OCI-LY1 (cell line): ENCODE measurements at regions not wholly inside any gene's neighbourhood (a gene's known extent, or its start where the extent isn't known, plus 50 kb on each side); places are given as distances from the start of the nearest gene placed in this dataset.

Source experiments
- H2AFZ ChIP-seq: fragments of 200-600 bp; sonication (generic), shearing (Covaris generic); 2 replicates; pipeline ENCODE4 v1.6.0; 2014; ENCODE audit warnings: antibody characterized with exemption, mild to moderate bottlenecking, low read length
- H3F3A ChIP-seq: fragments of 200-600 bp; sonication (generic), shearing (Covaris generic); 2 replicates; pipeline ENCODE4 v1.6.0; 2014; ENCODE audit warnings: mild to moderate bottlenecking, antibody characterized with exemption, low read length, moderate library complexity; ENCODE audit not compliant: insufficient read depth
- H3K27ac ChIP-seq: fragments of 200-600 bp; sonication (generic); 2 replicates; pipeline ENCODE4 v1.5.1; 2014; ENCODE audit warnings: low read length, mixed run types, mild to moderate bottlenecking, low read depth; ENCODE audit not compliant: poor library complexity, severe bottlenecking
- H3K27me3 ChIP-seq: fragments of 200-600 bp; sonication (generic); 2 replicates; pipeline ENCODE4 v1.6.0; 2014; ENCODE audit warnings: antibody characterized with exemption, mild to moderate bottlenecking, low read length, moderate library complexity; ENCODE audit not compliant: insufficient read depth
- H3K36me3 ChIP-seq: fragments of 200-600 bp; sonication (generic); 2 replicates; pipeline ENCODE4 v1.6.1; 2014; ENCODE audit warnings: mild to moderate bottlenecking, antibody characterized with exemption, low read length, moderate library complexity, mixed read lengths; ENCODE audit not compliant: insufficient read depth
- H3K4me1 ChIP-seq: fragments of 200-600 bp; sonication (generic); 2 replicates; pipeline ENCODE4 v1.5.1; 2014; ENCODE audit warnings: mild to moderate bottlenecking, low read length, moderate library complexity; ENCODE audit not compliant: insufficient read depth, severe bottlenecking
- H3K4me2 ChIP-seq: fragments of 200-600 bp; sonication (generic), shearing (Covaris generic); 2 replicates; pipeline ENCODE4 v1.6.1; 2014; ENCODE audit warnings: low read length
- H3K4me3 ChIP-seq: fragments of 200-600 bp; sonication (generic); 2 replicates; pipeline ENCODE4 v1.5.1; 2014; ENCODE audit warnings: low read length, low read depth, mild to moderate bottlenecking, mixed read lengths; ENCODE audit not compliant: poor library complexity, severe bottlenecking
- H3K79me2 ChIP-seq: fragments of 200-600 bp; shearing (Covaris generic); 2 replicates; pipeline ENCODE4 v1.6.1; 2016; ENCODE audit warnings: mixed run types, low read length, mixed read lengths; ENCODE audit not compliant: insufficient read depth
- H3K9ac ChIP-seq: fragments of 200-600 bp; sonication (generic), shearing (Covaris generic); 2 replicates; pipeline ENCODE4 v1.6.1; 2014; ENCODE audit warnings: mild to moderate bottlenecking, low read length, mixed read lengths
- H3K9me2 ChIP-seq: fragments of 200-600 bp; sonication (generic), shearing (Covaris generic); 2 replicates; pipeline ENCODE4 v1.6.1; 2014; ENCODE audit warnings: low read depth, mild to moderate bottlenecking, low read length, mixed read lengths
- H3K9me3 ChIP-seq: fragments of 200-600 bp; shearing (Covaris generic); 2 replicates; pipeline ENCODE4 v1.6.1; 2014; ENCODE audit warnings: low read length, mixed read lengths
- H4K20me1 ChIP-seq: fragments of 200-600 bp; sonication (generic), shearing (Covaris generic); 2 replicates; pipeline ENCODE4 v1.6.0; 2016; ENCODE audit warnings: mild to moderate bottlenecking, low read length; ENCODE audit not compliant: insufficient read depth
- CTCF ChIP-seq: fragments of 200-600 bp; sonication (generic), shearing (Covaris generic); IDR thresholded peaks from 2 replicates; pipeline ENCODE4 v1.5.1; 2017; ENCODE audit warnings: mild to moderate bottlenecking, antibody characterized with exemption, low read length, moderate library complexity, mixed read lengths
- EZH2 ChIP-seq: fragments of 200-600 bp; sonication (generic), shearing (Covaris generic); IDR thresholded peaks from 2 replicates; pipeline ENCODE4 v1.8.0; 2017; ENCODE audit warnings: borderline replicate concordance, mixed run types, mild to moderate bottlenecking, antibody characterized with exemption, low read length, moderate library complexity, mixed read lengths

- no peaks in the 10 kb centered on the region for H3K4me1 ChIP-seq
- H2AFZ ChIP-seq = no peak overlapping the region
- H3K9ac ChIP-seq = no peak overlapping the region
- H3K27me3 ChIP-seq = no peaks in the 10 kb centered on the region
- no peak overlapping the region for H3K4me3 ChIP-seq
- H3K27ac ChIP-seq = no peak overlapping the region
- no peak overlapping the region for H3K4me2 ChIP-seq
- H3K36me3 ChIP-seq = no peaks in the 10 kb centered on the region
- no peaks in the 10 kb centered on the region for H4K20me1 ChIP-seq
- no peaks in the 10 kb centered on the region for H3F3A ChIP-seq
- no peak for TF ChIP-seq EZH2
- TF ChIP-seq CTCF = no peak
- H3K9me3 ChIP-seq = no peaks in the 10 kb centered on the region
- no peaks in the 10 kb centered on the region for H3K9me2 ChIP-seq
- no peaks in the 10 kb centered on the region for H3K79me2 ChIP-seq
Observed at GRCh38 chr2:57893347-57893746, 153.3 kb upstream of the VRK2 start.

GRCh38 chr2:57893786-57894185, 152.8 kb upstream of the VRK2 start:
- Histone ChIP-seq H3K4me1 (no peaks in the 10 kb centered on the region), H2AFZ (no peak overlapping the region), H3K9me2 (no peaks in the 10 kb centered on the region), H3K9me3 (no peaks in the 10 kb centered on the region), H3F3A (no peaks in the 10 kb centered on the region), H3K9ac (no peak overlapping the region), H4K20me1 (no peaks in the 10 kb centered on the region), H3K27ac (no peak overlapping the region), H3K79me2 (no peaks in the 10 kb centered on the region), H3K27me3 (no peaks in the 10 kb centered on the region), H3K36me3 (no peaks in the 10 kb centered on the region), H3K4me3 (no peak overlapping the region), H3K4me2 (no peak overlapping the region)
- TF ChIP-seq EZH2 (no peak), CTCF (no peak)

GRCh38 chr2:57894381-57894780, 152.2 kb upstream of the VRK2 start:
- Histone ChIP-seq H3K9me3 (no peaks in the 10 kb centered on the region), H4K20me1 (no peaks in the 10 kb centered on the region), H3K79me2 (no peaks in the 10 kb centered on the region), H3K27me3 (no peaks in the 10 kb centered on the region), H3K9me2 (no peaks in the 10 kb centered on the region), H3K4me1 (no peaks in the 10 kb centered on the region), H3K9ac (no peak overlapping the region), H2AFZ (no peak overlapping the region), H3F3A (no peaks in the 10 kb centered on the region), H3K4me3 (no peak overlapping the region), H3K4me2 (no peak overlapping the region), H3K27ac (no peak overlapping the region), H3K36me3 (no peaks in the 10 kb centered on the region)
- TF ChIP-seq EZH2 (no peak), CTCF (no peak)
